MM.1S (cell line): ENCODE measurements at regions not wholly inside any gene's neighbourhood (a gene's known extent, or its start where the extent isn't known, plus 50 kb on each side); places are given as distances from the start of the nearest gene placed in this dataset.

ENCODE experiments used
- CTCF ChIP-seq: fragments of 300-600 bp; sonication (generic); IDR thresholded peaks from 2 replicates; pipeline ENCODE4 v1.5.1; 2016; ENCODE audit warnings: antibody characterized with exemption, low read length, mixed read lengths
- EZH2 ChIP-seq: fragments of 300-600 bp; sonication (generic); optimal IDR thresholded peaks from 2 replicates; pipeline ENCODE3; 2017; ENCODE audit warnings: low read depth, mild to moderate bottlenecking, antibody characterized with exemption, low read length, mixed read lengths
- EZH2phosphoT487 ChIP-seq: fragments of 300-600 bp; sonication (generic); IDR thresholded peaks from 2 replicates; pipeline ENCODE4 v1.6.1; 2018; ENCODE audit warnings: antibody characterized with exemption, low read length

- TF ChIP-seq CTCF (no peak), EZH2phosphoT487 (no peak), EZH2 (no peak)
Measured at GRCh38 chr1:67973051-67973450, 77.4 kb downstream of the DIRAS3 start.
